ENCODE measurements at regions not wholly inside any gene's neighbourhood (a gene's known extent, or its start where the extent isn't known, plus 50 kb on each side); places are given as distances from the start of the nearest gene placed in this dataset.

DNA sequence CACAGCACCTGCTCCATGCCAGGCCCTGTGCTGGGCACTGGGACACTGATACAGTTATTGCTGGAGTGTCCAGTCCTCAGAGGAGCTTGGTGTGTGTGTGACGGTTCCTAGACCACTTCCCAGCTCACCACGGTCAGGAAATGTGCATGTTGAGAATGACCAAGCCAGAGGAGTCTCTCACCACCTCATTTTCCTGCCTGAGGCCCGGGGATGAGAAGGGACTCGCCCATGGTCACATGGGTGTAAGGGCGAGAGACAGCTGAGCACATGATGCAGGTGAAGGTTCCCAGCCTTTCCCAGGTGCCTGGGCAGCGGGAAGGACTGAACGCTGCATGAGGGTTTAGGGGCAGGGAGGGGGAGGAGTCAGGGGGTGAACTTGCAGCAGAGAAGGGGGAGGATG is 180.9 kb upstream of the TLE3 start:
- no peak for TF ChIP-seq ESRRA (IDR thresholded peaks at IDR 0.05; ENCODE audit: borderline replicate concordance, low read depth)
- TF ChIP-seq, protein P1, sequence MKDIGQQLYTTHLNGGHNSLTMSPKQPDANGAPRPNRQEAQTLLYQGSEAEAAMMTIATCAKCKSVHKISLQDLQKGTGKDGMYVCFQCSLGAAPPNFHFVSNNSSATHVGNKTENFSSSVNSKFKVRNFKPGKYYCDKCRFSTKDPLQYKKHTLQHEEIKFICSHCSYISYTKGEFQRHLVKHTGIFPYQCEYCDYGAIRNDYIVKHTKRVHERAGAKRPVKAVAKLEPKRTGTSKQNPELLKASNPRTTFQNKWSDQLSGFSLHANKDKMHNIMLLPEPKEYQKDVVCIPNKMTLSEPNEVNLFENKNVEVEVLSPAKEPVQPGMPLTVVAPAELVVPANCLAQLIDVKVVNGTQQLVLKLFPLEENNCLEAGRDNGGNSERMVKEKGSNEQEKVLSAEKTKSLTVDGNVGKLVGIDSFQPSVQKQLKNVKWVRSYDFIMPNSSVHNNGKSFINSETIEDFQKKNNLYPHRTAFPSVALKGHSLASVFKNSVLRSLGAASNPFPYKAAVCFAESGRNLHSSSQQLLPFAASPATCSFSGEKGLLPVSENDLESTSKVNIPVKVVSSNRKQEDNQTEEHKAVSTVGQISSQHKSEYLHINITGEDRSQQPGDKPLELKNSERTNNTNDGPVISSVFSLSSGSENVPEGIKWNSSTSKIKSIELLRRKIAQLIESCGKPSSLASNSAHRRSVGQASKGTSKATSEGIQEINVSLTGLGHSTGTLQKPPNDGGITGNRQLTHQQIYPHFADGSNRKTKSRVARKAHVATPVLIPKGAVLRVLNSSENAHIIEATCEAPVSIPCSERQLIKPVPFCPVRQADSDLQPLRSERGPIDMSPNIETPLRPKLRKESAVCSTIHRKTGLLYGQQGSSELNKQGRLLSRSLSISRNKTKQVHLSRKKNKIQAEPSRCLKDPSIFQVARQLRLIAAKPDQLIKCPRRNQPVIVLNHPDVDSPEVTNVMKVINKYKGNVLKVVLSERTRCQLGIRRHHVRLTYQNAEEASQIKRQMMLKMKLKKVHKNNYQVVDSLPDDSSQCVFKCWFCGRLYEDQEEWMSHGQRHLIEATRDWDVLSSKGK (CRISPR knock-in tag; IDR thresholded peaks at IDR 0.05), result no peak
- TF ChIP-seq E2F3 (CRISPR knock-in tag; IDR thresholded peaks at IDR 0.05), result no peak
- TF ChIP-seq, protein P2, sequence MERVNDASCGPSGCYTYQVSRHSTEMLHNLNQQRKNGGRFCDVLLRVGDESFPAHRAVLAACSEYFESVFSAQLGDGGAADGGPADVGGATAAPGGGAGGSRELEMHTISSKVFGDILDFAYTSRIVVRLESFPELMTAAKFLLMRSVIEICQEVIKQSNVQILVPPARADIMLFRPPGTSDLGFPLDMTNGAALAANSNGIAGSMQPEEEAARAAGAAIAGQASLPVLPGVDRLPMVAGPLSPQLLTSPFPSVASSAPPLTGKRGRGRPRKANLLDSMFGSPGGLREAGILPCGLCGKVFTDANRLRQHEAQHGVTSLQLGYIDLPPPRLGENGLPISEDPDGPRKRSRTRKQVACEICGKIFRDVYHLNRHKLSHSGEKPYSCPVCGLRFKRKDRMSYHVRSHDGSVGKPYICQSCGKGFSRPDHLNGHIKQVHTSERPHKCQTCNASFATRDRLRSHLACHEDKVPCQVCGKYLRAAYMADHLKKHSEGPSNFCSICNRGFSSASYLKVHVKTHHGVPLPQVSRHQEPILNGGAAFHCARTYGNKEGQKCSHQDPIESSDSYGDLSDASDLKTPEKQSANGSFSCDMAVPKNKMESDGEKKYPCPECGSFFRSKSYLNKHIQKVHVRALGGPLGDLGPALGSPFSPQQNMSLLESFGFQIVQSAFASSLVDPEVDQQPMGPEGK (CRISPR knock-in tag; IDR thresholded peaks at IDR 0.05; ENCODE audit: borderline replicate concordance), result no peak
- no peak for TF ChIP-seq TEAD4 (IDR thresholded peaks at IDR 0.05; ENCODE audit: low read length)
- no peak for TF ChIP-seq TEAD4 (CRISPR knock-in tag; IDR thresholded peaks at IDR 0.05; ENCODE audit: borderline replicate concordance)
- TF ChIP-seq SMAD4 (CRISPR knock-in tag; conservative IDR thresholded peaks at IDR 0.05), result no peak
- no peak for TF ChIP-seq TCF7L2 (IDR thresholded peaks at IDR 0.05; ENCODE audit: low read depth, low read length)
